NCI-H1436 treated with DMSO at 0.1 percent for 48 hours (cell line): ENCODE measurements at regions not wholly inside any gene's neighbourhood (a gene's known extent, or its start where the extent isn't known, plus 50 kb on each side); places are given as distances from the start of the nearest gene placed in this dataset.

ENCODE experiments used
- DNase-seq: peaks from one replicate; lab custom pipeline; 2025; lab: John Stamatoyannopoulos, UW

DNA sequence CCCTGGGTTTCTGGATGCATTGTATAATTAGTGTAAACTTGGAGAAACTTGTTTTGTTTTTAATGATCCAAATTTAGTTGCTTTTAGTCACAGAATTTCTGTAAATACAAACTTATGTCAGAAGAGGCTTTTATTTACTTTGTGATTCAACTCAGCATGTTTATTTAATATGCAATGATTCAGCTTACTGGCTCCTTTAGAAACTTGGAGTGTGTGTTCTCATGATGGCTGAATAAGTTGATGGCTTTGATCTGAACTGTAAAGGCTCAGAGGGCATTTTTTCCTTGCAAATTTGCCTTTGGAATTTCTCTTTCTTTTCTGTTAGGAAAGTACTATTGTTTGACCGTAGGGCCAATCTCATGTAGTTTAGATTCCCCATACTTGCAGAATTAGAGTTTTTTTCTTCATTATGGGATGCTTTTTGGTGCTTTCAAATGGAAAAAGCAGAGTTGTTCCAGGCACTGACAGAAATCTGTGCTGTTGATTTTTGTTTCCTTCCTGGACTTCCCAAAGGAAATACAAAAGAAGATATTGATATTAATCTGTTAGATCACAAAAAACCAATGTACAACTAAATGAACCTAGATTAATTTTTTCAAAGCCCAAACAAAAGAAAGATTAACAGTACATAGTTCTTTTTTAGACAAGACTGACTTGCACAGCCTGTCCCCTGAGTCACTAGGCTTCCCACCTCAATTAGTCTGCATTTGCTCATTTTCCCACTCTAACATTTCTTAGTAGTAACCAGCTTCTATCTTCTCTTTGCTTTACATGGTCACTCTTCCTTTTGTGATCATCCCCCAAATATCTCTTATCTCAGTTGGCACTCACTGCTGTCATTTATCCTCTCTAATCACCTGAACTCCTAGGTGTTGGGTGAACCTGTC lies 96.8 kb upstream of the AGR3 start:
- DNase-seq: no peak

DNA sequence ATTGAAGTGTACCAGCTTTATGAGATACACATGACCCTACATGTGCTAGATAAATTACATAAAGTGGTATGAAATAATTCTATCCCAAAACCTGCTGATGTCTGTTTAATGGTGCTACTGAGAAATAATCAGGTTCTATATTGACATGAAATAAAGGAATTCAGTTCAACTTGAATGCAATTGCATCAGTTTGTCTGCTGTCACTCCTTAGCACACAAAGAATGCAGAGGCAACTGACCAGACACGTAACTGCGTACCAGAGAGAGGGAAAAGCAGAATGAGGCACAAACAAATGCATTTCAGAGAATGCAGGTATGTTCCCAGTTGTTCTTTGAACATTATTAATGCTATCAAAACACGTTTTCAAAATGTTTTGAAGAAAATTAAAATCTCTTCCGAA lies 98.8 kb upstream of the AGR3 start:
- no peak for DNase-seq

GRCh38 chr7:16982640-16983350 lies 101.0 kb upstream of the AGR3 start:
- no peak for DNase-seq

DNA sequence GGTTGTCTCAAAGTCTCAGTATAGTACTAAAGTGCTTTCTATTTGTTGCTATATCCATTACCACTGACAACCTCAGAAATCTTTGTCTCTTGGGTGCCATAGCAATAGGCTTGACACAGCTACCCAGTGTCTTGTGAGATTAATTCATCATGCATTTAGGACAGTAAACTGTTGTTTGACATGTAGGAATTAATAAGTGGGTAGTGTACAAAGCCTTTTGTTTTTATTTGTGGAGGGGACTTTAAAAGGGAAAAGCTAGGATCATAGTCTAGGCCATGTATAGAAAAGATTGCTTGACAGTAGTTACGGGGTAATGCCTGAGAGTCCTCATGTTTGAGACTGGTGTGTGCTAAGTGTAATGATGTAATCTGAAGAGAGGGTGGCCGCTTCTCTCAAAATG lies 102.6 kb upstream of the AGR3 start:
- no peak for DNase-seq

DNA sequence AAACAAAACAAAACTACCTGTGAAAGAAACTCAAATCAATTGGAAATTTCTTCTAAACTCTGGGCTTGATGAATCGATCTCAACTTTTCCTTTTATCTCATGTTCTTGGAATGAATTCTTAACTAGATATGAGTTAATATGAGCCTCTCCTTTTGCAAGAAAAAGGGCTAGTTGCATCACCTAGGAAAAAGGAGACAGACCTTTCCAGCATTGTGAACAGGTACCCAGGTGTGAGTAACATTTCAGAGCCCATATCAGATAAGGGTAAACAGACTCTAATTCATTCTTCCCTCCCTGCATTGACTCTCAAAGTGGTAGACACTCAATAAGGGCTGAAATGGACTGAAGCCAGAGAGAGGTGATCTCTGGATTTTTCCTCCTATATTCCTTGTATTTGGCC lies 103.8 kb upstream of the AGR3 start:
- DNase-seq: no peak

DNA sequence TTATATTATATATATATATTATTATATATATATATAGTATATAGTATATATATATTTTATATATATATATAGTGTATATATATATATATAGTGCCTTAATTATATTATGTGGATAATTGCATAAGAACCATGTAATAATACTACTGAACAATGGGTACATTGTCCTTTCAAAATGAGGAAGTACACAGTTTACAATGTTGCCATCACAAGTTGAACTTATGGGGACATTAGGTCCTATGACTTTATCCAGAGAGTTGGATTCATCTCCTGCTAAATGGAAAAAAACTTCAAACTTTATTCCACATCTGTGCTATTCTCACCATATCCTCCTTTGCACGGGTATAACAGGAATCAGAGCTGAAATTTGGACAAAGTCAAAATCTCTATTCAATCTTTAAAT lies 105.0 kb upstream of the AGR3 start:
- DNase-seq: no peak

DNA sequence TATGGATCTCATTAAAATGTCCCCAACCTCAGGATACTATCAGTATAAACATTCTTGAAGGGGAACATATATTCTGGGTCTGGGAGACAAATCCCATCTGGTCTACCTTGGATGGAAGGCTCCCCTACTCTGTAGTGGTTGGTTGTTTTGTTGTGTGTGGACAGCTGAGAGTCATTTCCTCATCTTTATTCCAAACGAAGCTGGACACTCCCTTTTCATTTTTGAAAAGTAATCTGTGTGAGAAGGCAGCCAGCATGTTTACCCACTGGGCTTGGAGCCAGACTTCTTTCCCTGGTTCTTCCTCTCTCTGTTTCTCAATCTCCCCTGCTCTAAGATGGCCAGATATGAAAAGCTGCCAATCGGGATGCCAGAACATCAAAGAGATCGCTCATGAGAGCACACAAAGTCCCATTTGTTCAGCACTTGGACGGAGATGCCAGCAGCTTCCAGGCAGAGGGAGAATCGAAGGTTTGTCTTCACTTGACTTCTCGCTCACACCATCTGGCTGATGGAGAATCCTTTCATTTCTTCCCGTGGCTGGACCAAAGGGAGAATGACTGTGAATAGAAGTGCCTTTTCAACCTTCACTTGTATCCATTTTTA lies 108.1 kb upstream of the AGR3 start:
- DNase-seq: no peak

DNA sequence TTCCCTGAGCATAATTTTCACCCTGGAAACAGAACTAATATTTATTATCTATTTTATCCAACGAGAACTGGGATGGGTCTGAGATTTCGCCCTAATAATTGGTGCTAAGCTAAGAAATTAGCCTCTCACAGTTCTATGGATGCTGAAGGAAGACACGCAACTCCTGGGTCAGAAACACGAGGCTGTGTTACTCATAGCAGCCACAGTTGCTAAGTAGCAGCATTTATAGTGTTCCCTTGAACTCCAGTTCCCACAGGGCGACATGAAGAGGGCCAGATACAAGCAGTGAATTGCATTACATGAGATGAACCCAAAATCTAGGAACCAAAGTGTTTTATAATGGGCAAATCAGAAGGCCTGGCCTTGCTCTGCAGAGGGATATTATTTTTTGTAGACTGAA lies 109.8 kb upstream of the AGR3 start:
- no peak for DNase-seq

GRCh38 chr7:16993543-16993942 lies 111.8 kb upstream of the AGR3 start:
- no peak for DNase-seq

DNA sequence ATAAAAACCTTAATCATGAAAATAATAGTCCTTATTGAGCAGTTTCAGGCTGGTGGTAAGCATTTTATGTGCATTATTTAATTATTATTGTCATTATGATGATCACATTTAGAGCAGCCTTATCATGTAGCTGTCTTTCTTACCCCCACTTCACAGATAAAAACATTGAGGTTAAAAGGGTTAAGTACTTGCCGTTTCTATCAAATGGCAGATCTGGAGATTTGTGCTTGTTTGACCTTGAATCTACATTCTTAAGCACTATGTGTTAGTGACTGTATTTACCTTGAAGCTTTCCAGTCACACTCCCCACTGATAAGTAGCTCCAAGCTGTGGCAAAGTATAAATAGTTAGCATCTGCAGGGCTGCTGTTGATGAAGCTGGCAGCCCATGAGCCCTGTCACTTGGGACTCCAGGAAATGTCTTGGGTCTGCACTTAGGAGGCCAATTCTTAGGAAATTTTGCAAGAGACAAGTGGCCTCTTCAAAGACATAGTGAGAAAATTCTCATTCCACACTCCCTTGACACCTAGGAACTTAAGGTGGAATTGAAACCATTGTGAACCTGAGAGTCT lies 116.8 kb upstream of the AGR3 start:
- no peak for DNase-seq

DNA sequence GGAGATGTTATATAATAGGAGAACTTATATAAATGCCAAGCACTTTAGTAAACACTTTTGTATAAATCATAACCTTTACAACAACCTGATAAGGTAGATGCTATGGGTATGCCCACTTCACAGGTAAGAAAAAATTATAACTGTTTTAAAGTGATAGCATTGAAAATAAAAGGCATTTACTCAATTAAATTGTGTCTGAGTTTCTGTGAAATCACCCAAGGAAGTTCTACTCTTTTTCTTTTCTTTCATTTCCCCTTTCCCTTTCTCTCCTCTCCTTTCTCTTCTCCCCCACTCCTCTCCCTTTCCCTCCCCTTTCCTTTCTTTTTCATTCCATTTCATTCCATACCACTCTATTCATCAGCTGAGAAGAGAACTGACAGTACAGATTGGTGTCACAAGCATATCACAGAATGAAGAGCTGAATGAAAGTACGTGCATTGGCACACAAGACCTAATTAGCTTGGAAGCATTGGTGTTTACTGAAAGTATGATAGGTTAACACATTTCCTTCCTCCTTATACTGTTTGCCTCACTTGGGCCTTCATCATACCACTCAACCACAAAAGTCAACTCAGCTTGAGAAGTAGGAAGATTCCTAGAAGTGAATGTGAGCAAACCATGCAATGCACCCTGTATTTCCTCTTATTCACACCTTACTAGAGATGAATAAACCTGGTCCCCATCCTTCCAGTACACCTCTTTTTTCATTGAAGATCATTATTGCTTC lies 117.9 kb upstream of the AGR3 start:
- DNase-seq: no peak

DNA sequence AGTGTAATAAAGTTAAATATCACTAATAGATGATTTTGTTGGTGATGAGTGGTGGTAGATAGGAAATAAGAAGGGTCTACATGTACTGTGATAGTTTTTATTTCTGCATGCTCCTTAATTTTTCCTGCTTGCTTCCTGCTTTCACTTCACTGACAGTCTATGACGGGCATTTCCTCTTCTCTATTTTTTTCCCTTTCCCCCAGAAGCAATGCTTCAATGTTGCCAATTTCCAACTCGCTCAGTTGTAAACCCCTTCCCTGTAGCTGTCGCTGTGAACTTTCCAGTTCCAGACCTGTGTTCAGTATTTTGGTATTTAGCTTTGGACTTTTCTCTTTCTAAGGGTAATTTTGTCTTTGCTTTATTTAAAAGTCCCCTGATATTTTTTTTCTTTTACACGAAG lies 123.5 kb upstream of the AGR3 start:
- no peak for DNase-seq

- no peak for DNase-seq
Measured at GRCh38 chr7:17007841-17008240, 126.1 kb upstream of the AGR3 start.

- no peak for DNase-seq
Measured at GRCh38 chr7:17009007-17009719, 127.4 kb upstream of the AGR3 start.

DNA sequence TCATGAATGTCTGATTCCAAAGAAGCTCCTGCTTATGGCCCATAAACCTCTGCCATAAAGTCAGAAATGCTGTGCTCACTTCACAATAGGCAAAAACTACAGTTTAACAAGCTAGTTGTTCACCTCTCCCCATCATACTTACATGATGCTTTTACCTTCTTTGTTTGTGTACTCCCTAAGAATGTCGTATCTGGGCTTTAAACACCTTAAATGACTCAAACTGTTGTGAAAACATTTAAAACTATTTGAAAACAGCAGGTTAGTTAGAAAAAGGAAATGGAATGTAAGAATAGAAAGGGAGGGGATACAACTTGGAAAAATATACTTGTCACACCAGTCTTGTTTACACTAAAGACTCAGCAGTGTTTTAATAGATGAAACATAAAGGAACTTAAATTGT lies 128.2 kb upstream of the AGR3 start:
- DNase-seq: no peak

- no peak for DNase-seq
Measured at GRCh38 chr7:17010637-17011300, 129.0 kb upstream of the AGR3 start.

- DNase-seq: no peak
Measured at GRCh38 chr7:17013204-17013603, 131.4 kb upstream of the AGR3 start.

DNA sequence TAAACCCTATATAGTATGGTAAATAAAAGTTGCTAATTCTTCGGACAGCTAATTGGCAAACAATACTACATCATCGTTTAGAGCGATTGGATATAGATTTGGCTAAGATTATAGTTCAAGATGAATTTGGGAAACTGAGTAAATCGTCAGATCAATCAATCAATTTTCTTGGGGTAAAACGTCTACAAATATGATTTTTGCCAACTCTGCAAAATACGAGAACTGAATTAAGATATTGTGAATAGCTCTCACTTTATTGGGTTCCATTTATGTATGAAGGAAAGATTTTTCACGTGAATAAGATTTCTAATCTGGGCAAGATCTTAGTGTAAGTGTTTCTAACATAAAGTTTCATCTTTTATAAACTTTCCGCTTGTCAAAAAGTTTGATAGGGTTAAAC lies 132.9 kb upstream of the AGR3 start:
- DNase-seq: no peak

- no peak for DNase-seq
Measured at GRCh38 chr7:17015598-17016031, 133.8 kb upstream of the AGR3 start.

GRCh38 chr7:17016402-17017010 lies 134.7 kb upstream of the AGR3 start:
- no peak for DNase-seq
